ENCODE measurements at regions not wholly inside any gene's neighbourhood (a gene's known extent, or its start where the extent isn't known, plus 50 kb on each side); places are given as distances from the start of the nearest gene placed in this dataset.

GRCh38 chr2:15722980-15723379 is 131.3 kb downstream of the DDX1 start:
- no peak for DNase-seq
- Histone ChIP-seq H3K9me3 (no peaks in the 10 kb centered on the region), H3K4me1 (no peaks in the 10 kb centered on the region), H3K36me3 (no peaks in the 10 kb centered on the region), H3K27ac (no peak overlapping the region), H3K27me3 (no peaks in the 10 kb centered on the region), H3K4me3 (no peak overlapping the region)
- no peak for ATAC-seq (ENCODE audit: low FRiP score in 2 of 2)
- 91 to 92% methylated on average over 3 of the region's 3 CpGs for WGBS, 2 donors
- TF ChIP-seq POLR2A (IDR thresholded peaks at IDR 0.05) (no peak), EP300 (IDR thresholded peaks at IDR 0.05) (no peak), POLR2AphosphoS5 (IDR thresholded peaks at IDR 0.05) (no peak)
- TF ChIP-seq, protein P1, sequence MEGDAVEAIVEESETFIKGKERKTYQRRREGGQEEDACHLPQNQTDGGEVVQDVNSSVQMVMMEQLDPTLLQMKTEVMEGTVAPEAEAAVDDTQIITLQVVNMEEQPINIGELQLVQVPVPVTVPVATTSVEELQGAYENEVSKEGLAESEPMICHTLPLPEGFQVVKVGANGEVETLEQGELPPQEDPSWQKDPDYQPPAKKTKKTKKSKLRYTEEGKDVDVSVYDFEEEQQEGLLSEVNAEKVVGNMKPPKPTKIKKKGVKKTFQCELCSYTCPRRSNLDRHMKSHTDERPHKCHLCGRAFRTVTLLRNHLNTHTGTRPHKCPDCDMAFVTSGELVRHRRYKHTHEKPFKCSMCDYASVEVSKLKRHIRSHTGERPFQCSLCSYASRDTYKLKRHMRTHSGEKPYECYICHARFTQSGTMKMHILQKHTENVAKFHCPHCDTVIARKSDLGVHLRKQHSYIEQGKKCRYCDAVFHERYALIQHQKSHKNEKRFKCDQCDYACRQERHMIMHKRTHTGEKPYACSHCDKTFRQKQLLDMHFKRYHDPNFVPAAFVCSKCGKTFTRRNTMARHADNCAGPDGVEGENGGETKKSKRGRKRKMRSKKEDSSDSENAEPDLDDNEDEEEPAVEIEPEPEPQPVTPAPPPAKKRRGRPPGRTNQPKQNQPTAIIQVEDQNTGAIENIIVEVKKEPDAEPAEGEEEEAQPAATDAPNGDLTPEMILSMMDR (IDR thresholded peaks at IDR 0.05), result no peak

DNA sequence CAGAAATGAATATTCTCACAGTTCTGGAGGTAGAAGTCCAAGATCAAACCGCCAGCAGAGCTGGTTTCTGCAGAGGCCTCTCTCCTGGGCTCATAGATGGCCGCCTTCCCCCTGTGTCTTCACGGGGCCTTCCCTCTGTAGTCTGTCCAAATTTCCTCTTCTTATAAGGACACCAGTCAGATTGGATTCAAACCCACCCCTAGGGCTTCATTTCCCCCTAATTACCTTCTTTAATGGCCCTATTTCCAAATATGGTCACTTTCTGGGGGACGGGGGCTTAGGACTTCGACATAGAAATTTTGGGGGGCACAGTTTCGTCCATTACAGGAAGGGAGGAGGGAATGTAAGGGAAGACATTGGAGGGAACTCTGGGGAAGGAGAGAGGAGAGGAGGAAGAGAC is 132.6 kb downstream of the DDX1 start:
- H3K4me3 ChIP-seq, result no peak overlapping the region
- no peaks in the 10 kb centered on the region for H3K36me3 ChIP-seq
- H3K9me3 ChIP-seq, result no peaks in the 10 kb centered on the region
- 84 to 92% methylated on average over 6 of the region's 6 CpGs for WGBS, 2 donors
- no peaks in the 10 kb centered on the region for H3K27me3 ChIP-seq
- TF ChIP-seq POLR2A (IDR thresholded peaks at IDR 0.05), result no peak
- TF ChIP-seq EP300 (IDR thresholded peaks at IDR 0.05), result no peak
- TF ChIP-seq, protein P1 (IDR thresholded peaks at IDR 0.05), result no peak
- no peak for TF ChIP-seq POLR2AphosphoS5 (IDR thresholded peaks at IDR 0.05)
- DNase-seq, result no peak
- no peak for ATAC-seq (ENCODE audit: low FRiP score in 2 of 2)
- H3K27ac ChIP-seq, result no peak overlapping the region
- H3K4me1 ChIP-seq, result no peaks in the 10 kb centered on the region

- ATAC-seq (ENCODE audit: low FRiP score in 2 of 2) (no peak), DNase-seq (peak in 1 of 2 donors; percentile 37)
- 87 to 91% methylated on average over 13 of the region's 13 CpGs for WGBS, 2 donors
- Histone ChIP-seq H3K36me3 (no peaks in the 10 kb centered on the region), H3K4me3 (no peak overlapping the region), H3K9me3 (no peaks in the 10 kb centered on the region), H3K27ac (no peak overlapping the region), H3K4me1 (peaks cover 2 to 3% (median 3%) of the 10 kb centered on the region in 4 donors), H3K27me3 (no peaks in the 10 kb centered on the region)
- TF ChIP-seq POLR2AphosphoS5 (IDR thresholded peaks at IDR 0.05) (no peak), POLR2A (IDR thresholded peaks at IDR 0.05) (no peak), EP300 (IDR thresholded peaks at IDR 0.05) (no peak)
- TF ChIP-seq, protein P1 (IDR thresholded peaks at IDR 0.05), result no peak
Measured at GRCh38 chr2:15725101-15725781, 133.6 kb downstream of the DDX1 start.

GRCh38 chr2:15725782-15726112 is 134.1 kb downstream of the DDX1 start:
- TF ChIP-seq, protein P1 (IDR thresholded peaks at IDR 0.05), result no peak
- TF ChIP-seq POLR2AphosphoS5 (IDR thresholded peaks at IDR 0.05) (no peak), POLR2A (IDR thresholded peaks at IDR 0.05) (no peak), EP300 (IDR thresholded peaks at IDR 0.05) (no peak)
- H3K4me3 ChIP-seq, result no peak overlapping the region
- peaks cover 7 to 9% (median 8%) of the 10 kb centered on the region in 4 donors for H3K4me1 ChIP-seq
- no peak for ATAC-seq (ENCODE audit: low FRiP score in 2 of 2)
- no peak overlapping the region for H3K27ac ChIP-seq
- no peaks in the 10 kb centered on the region for H3K36me3 ChIP-seq
- H3K9me3 ChIP-seq, result no peaks in the 10 kb centered on the region
- H3K27me3 ChIP-seq, result no peaks in the 10 kb centered on the region
- DNase-seq, result no peak
- WGBS, 2 donors, result 87 to 93% methylated on average over 5 of the region's 5 CpGs
